Ascending aorta (tissue), 2 donors: ENCODE measurements at regions not wholly inside any gene's neighbourhood (a gene's known extent, or its start where the extent isn't known, plus 50 kb on each side); places are given as distances from the start of the nearest gene placed in this dataset.

ENCODE experiments used
- DNase-seq, 2 donors: peaks; one replicate each; pipeline ENCODE4 v3.0.0-alpha.2; 2019; ENCODE audit warnings: low spot score in 2 of 2
- H3K27ac ChIP-seq, 2 donors: fragments of 200-600 bp; sonication (generic); one replicate each; pipeline ENCODE4 v1.5.1; 2016 to 2017; ENCODE audit warnings: mild to moderate bottlenecking in 1 of 2
- H3K27me3 ChIP-seq: fragments of 200-600 bp; sonication (generic); one replicate; pipeline ENCODE4 v1.5.1; 2017
- H3K36me3 ChIP-seq, 2 donors: fragments of 200-600 bp; sonication (generic); one replicate each; pipeline ENCODE4 v1.5.1; 2016
- H3K4me1 ChIP-seq, 2 donors: fragments of 200-600 bp; sonication (generic); one replicate each; pipeline ENCODE4 v1.5.1; 2016 to 2017; ENCODE audit warnings: mild to moderate bottlenecking in 1 of 2
- H3K4me3 ChIP-seq, 2 donors: fragments of 200-600 bp; sonication (generic); one replicate each; pipeline ENCODE4 v1.5.1; 2016 to 2017; ENCODE audit warnings: mild to moderate bottlenecking in 1 of 2
- H3K9me3 ChIP-seq, 2 donors: fragments of 200-600 bp; sonication (generic); one replicate each; pipeline ENCODE4 v1.5.1; 2016
- CTCF ChIP-seq, 3 experiments: fragments of 200-600 bp in 2 of 3; fragments of 450-650 bp in 1 of 3; sonication (generic) in 2 of 3; IDR thresholded peaks; one replicate each; pipeline ENCODE4 v1.5.1; 2016 to 2019; ENCODE audit warnings: antibody characterized with exemption in 3 of 3, mild to moderate bottlenecking in 1 of 3, moderate library complexity in 1 of 3
- intact Hi-C: fragments of 100-400 bp; cut with DNase I; formaldehyde crosslinking; loops from one replicate; pipeline ENCODE4 v1.15.1; 2023

GRCh38 chr4:66052426-66052825 is 382.1 kb upstream of the EPHA5 start:
- intact Hi-C loops: no loop called here
- no peaks in the 10 kb centered on the region for H3K4me1 ChIP-seq

GRCh38 chr4:66048861-66049260 is 378.6 kb upstream of the EPHA5 start:
- no peak for DNase-seq
- Histone ChIP-seq H3K4me1 (no peaks in the 10 kb centered on the region), H3K36me3 (no peaks in the 10 kb centered on the region), H3K4me3 (no peak overlapping the region), H3K27me3 (no peaks in the 10 kb centered on the region), H3K27ac (no peak overlapping the region), H3K9me3 (no peaks in the 10 kb centered on the region)
- TF ChIP-seq CTCF (IDR thresholded peaks at IDR 0.05): no peak
- intact Hi-C loops: no loop called here

More at GRCh38 chr4:66052426-66052825, 382.1 kb upstream of the EPHA5 start:
- Histone ChIP-seq H3K27ac (no peak overlapping the region), H3K9me3 (no peaks in the 10 kb centered on the region), H3K36me3 (no peaks in the 10 kb centered on the region), H3K4me3 (no peak overlapping the region), H3K27me3 (no peaks in the 10 kb centered on the region)
- TF ChIP-seq CTCF (IDR thresholded peaks at IDR 0.05): no peak
- no peak for DNase-seq

GRCh38 chr4:66045913-66046312 is 375.6 kb upstream of the EPHA5 start:
- Histone ChIP-seq H3K4me3 (no peak overlapping the region), H3K36me3 (no peaks in the 10 kb centered on the region), H3K4me1 (no peaks in the 10 kb centered on the region), H3K27ac (no peak overlapping the region), H3K9me3 (no peaks in the 10 kb centered on the region), H3K27me3 (no peaks in the 10 kb centered on the region)
- intact Hi-C loops: no loop called here
- no peak for DNase-seq
- no peak for TF ChIP-seq CTCF (IDR thresholded peaks at IDR 0.05)

GRCh38 chr4:66035701-66036100 is 365.4 kb upstream of the EPHA5 start:
- H3K4me1 ChIP-seq: no peaks in the 10 kb centered on the region
- TF ChIP-seq CTCF (IDR thresholded peaks at IDR 0.05): no peak
- no peak overlapping the region for H3K4me3 ChIP-seq
- intact Hi-C loops: no loop called here
- no peak for DNase-seq
- H3K27me3 ChIP-seq: no peaks in the 10 kb centered on the region
- no peak overlapping the region for H3K27ac ChIP-seq
- no peaks in the 10 kb centered on the region for H3K36me3 ChIP-seq
- H3K9me3 ChIP-seq: no peaks in the 10 kb centered on the region

- Histone ChIP-seq H3K4me1 (no peaks in the 10 kb centered on the region), H3K4me3 (no peak overlapping the region), H3K27me3 (no peaks in the 10 kb centered on the region), H3K36me3 (no peaks in the 10 kb centered on the region), H3K9me3 (no peaks in the 10 kb centered on the region), H3K27ac (no peak overlapping the region)
- DNase-seq: no peak
- TF ChIP-seq CTCF (IDR thresholded peaks at IDR 0.05): no peak
- intact Hi-C loops: no loop called here
Observed at GRCh38 chr4:66034671-66035070, 364.4 kb upstream of the EPHA5 start.

GRCh38 chr4:66034262-66034661 is 364.0 kb upstream of the EPHA5 start:
- intact Hi-C loops: no loop called here

More at GRCh38 chr4:66034262-66034661, 364.0 kb upstream of the EPHA5 start:
- Histone ChIP-seq H3K27ac (no peak overlapping the region), H3K4me1 (no peaks in the 10 kb centered on the region), H3K36me3 (no peaks in the 10 kb centered on the region), H3K4me3 (no peak overlapping the region), H3K27me3 (no peaks in the 10 kb centered on the region), H3K9me3 (no peaks in the 10 kb centered on the region)
- no peak for TF ChIP-seq CTCF (IDR thresholded peaks at IDR 0.05)
- DNase-seq: no peak
